K562 (cell line): ENCODE measurements at regions not wholly inside any gene's neighbourhood (a gene's known extent, or its start where the extent isn't known, plus 50 kb on each side); places are given as distances from the start of the nearest gene placed in this dataset.

Experiments used
- ATAC-seq: fragments of 200-7000 bp; cut with Tn5 transposase; 3 replicates; pipeline ENCODE4 v1.9.1; 2020; ENCODE audit warnings: moderate library complexity
- BruUV-seq: library from RNA; stranded (reverse); fragments of 400-500 nt; replicated peaks from 2 replicates; lab custom pipeline; 2021; lab: Mats Ljungman, UMichigan
- CTCF ChIA-PET: fragments of 300-600 bp; formaldehyde crosslinking; extraction: SDS; loops from one replicate; lab custom pipeline; 2021; ENCODE audit warnings: low intra/inter-chr PET ratio; lab: Yijun Ruan, JAX
- POLR2A ChIA-PET: fragments of 300-600, 350-650 bp; sonication (Branson Sonifier 250); formaldehyde crosslinking; extraction: SDS; loops from one replicate; lab custom pipeline; 2021; ENCODE audit warnings: antibody characterized with exemption, inconsistent platforms; lab: Yijun Ruan, JAX
- DNase-seq, 4 experiments: peaks; one replicate each; pipeline versions ENCODE4 v3.0.0 to v3.0.0-alpha.2; 2011 to 2018; ENCODE audit warnings: low spot score in 3 of 4, mixed read lengths in 3 of 4; ENCODE audit errors: extremely low read depth in 1 of 4
- FAIRE-seq: peaks from 2 replicates; lab custom pipeline; 2011; peaks lifted over from hg19 to GRCh38; lab: Jason Lieb, UNC
- H2AFZ ChIP-seq: 2 replicates; pipeline ENCODE4 v1.6.0; 2011; ENCODE audit warnings: low read depth, low read length, control low read depth, inconsistent platforms
- H3K27ac ChIP-seq: fragments of 200-600 bp; 3 replicates; pipeline ENCODE4 v1.8.0; 2011; ENCODE audit warnings: low read depth, mild to moderate bottlenecking, control low read depth, inconsistent platforms, low read length, moderate library complexity, mixed read lengths; ENCODE audit errors: extremely low read depth
- H3K27me3 ChIP-seq, 2 experiments: fragments of 300-600 bp in 1 of 2; 2 replicates in 1 of 2; 3 replicates in 1 of 2; pipeline versions ENCODE4 v1.6.0 to v1.8.0; 2011; ENCODE audit warnings: inconsistent platforms in 2 of 2, low read length in 2 of 2, mild to moderate bottlenecking in 1 of 2, mixed read lengths in 1 of 2, moderate library complexity in 1 of 2; ENCODE audit not compliant: control insufficient read depth in 2 of 2, insufficient read depth in 2 of 2
- H3K36me3 ChIP-seq: fragments of 300-600 bp; 3 replicates; pipeline ENCODE4 v1.8.0; 2011; ENCODE audit warnings: mild to moderate bottlenecking, low read length, inconsistent platforms; ENCODE audit not compliant: control insufficient read depth, insufficient read depth
- H3K4me1 ChIP-seq, 2 experiments: fragments of 200-600 bp in 1 of 2; replicated peaks in 1 of 2; 2 replicates in 1 of 2; 3 replicates in 1 of 2; pipeline versions ENCODE4 v1.5.1 to v1.8.0; 2011; ENCODE audit warnings: inconsistent platforms in 2 of 2, low read length in 2 of 2, mild to moderate bottlenecking in 1 of 2, mixed read lengths in 1 of 2, moderate library complexity in 1 of 2; ENCODE audit not compliant: control insufficient read depth in 2 of 2, insufficient read depth in 2 of 2
- H3K4me2 ChIP-seq: 2 replicates; pipeline ENCODE4 v1.6.1; 2011; ENCODE audit warnings: low read length, control low read depth, inconsistent platforms, mixed read lengths; ENCODE audit not compliant: insufficient read depth
- H3K4me3 ChIP-seq: fragments of 200-600 bp; sonication (generic), shearing (Covaris generic); 2 replicates; pipeline ENCODE4 v1.5.1; 2016; ENCODE audit warnings: control low read depth, inconsistent platforms
- H3K79me2 ChIP-seq: fragments of 200-600 bp; 3 replicates; pipeline ENCODE4 v1.8.0; 2011; ENCODE audit warnings: low read length, inconsistent platforms; ENCODE audit not compliant: control insufficient read depth, insufficient read depth
- H3K9ac ChIP-seq, 2 experiments: 2 replicates each; pipeline versions ENCODE4 v1.6.0 to v1.6.1; 2011; ENCODE audit warnings: low read depth in 2 of 2, low read length in 2 of 2, control low read depth in 1 of 2, inconsistent platforms in 1 of 2, mild to moderate bottlenecking in 1 of 2, mixed read lengths in 1 of 2; ENCODE audit not compliant: insufficient read depth in 1 of 2
- H3K9me1 ChIP-seq: one replicate; pipeline ENCODE4 v1.6.0; 2011; ENCODE audit warnings: inconsistent platforms, mild to moderate bottlenecking, low read length, moderate library complexity; ENCODE audit not compliant: control insufficient read depth, insufficient read depth
- H3K9me3 ChIP-seq: replicated peaks from 2 replicates; pipeline ENCODE4 v1.5.1; 2011; ENCODE audit warnings: low read depth, low read length, inconsistent platforms; ENCODE audit not compliant: control insufficient read depth, insufficient read depth
- H4K20me1 ChIP-seq: replicated peaks from 2 replicates; pipeline ENCODE4 v1.6.1; 2011; ENCODE audit warnings: low read length, inconsistent platforms, mixed read lengths; ENCODE audit not compliant: control insufficient read depth, insufficient read depth
- ZBED1 ChIP-seq: IDR thresholded peaks from 2 replicates; pipeline ENCODE4 v1.6.1; 2014
- ZNF121 ChIP-seq: sonication (generic); formaldehyde crosslinking; conservative IDR thresholded peaks from 2 replicates; pipeline ENCODE4 v1.8.0; 2022; ENCODE audit warnings: missing genetic modification reagents
- ZNF217 ChIP-seq: sonication (generic); formaldehyde crosslinking; IDR thresholded peaks from 2 replicates; pipeline ENCODE4 v1.8.0; 2022; ENCODE audit warnings: mild to moderate bottlenecking, missing genetic modification reagents
- ZNF780A ChIP-seq: fragments of 250-450 bp; sonication (Bioruptor Pico); IDR thresholded peaks from 2 replicates; pipeline ENCODE4 v1.5.0; 2021; ENCODE audit warnings: mild to moderate bottlenecking
- WGBS: fragments of 100-300 bp; shearing (Covaris generic); methylation state at CpG from one replicate; pipeline ENCODE4 v1.1.6; 2016; ENCODE audit warnings: low coverage, mixed read lengths; ENCODE audit not compliant: insufficient coverage; ENCODE audit errors: missing lambda C conversion rate; 5-methylcytosine and 5-hydroxymethylcytosine counted together
- in situ Hi-C: fragments of 300-500 bp; cut with MboI; formaldehyde crosslinking; loops from 4 replicates; pipeline ENCODE4 v1.15.0; 2018; ENCODE audit warnings: inconsistent platforms, mixed read lengths
- intact Hi-C: fragments of 100-400 bp; cut with micrococcal nuclease; formaldehyde crosslinking; loops from 2 replicates; pipeline ENCODE4 v1.14.2; 2022

GRCh38 chr2:15735484-15736326, 144.0 kb downstream of the DDX1 start:
- intact Hi-C loops = no loop called here
- H4K20me1 ChIP-seq = peaks cover 16% of the 10 kb centered on the region
- H3K36me3 ChIP-seq = no peaks in the 10 kb centered on the region
- H3K9me1 ChIP-seq = no peaks in the 10 kb centered on the region
- DNase-seq (no peak), FAIRE-seq (no peak), ATAC-seq (no peak)
- H3K27me3 ChIP-seq = peaks cover 7 to 52% of the 10 kb centered on the region in 2 experiments; a peak in 4 of 5 replicates
- H3K4me2 ChIP-seq = no peak overlapping the region
- H3K4me3 ChIP-seq = no peak overlapping the region
- H3K9ac ChIP-seq = no peak overlapping the region
- peaks cover 0 to under 1% of the 10 kb centered on the region in 2 experiments; a peak in 3 of 5 replicates for H3K4me1 ChIP-seq
- ChIA-PET POLR2A (no interaction called here), CTCF (no interaction called here)
- H2AFZ ChIP-seq = no peak overlapping the region
- H3K27ac ChIP-seq = no peak overlapping the region
- TF ChIP-seq ZNF780A (CRISPR knock-in tag) (no peak), ZNF121 (CRISPR knock-in tag) (no peak), ZBED1 (no peak), ZNF217 (CRISPR knock-in tag) (no peak)
- no TSS peak for BruUV-seq
- no peaks in the 10 kb centered on the region for H3K79me2 ChIP-seq
- in situ Hi-C loops = no loop called here
- H3K9me3 ChIP-seq = no peaks in the 10 kb centered on the region
- WGBS = 0% methylated on average over 6 of the region's 6 CpGs
